ENCODE measurements at regions not wholly inside any gene's neighbourhood (a gene's known extent, or its start where the extent isn't known, plus 50 kb on each side); places are given as distances from the start of the nearest gene placed in this dataset.
"Not testable (repeated sequence)": the region's sequence is repeated elsewhere in the genome, so short reads cannot be mapped to it uniquely, and the experiment has no call there.

GRCh38 chr5:130580264-130580663, 584.8 kb downstream of the HINT1 start:
- no peak for DNase-seq (ENCODE audit: low read depth)

GRCh38 chr5:130578354-130578753, 586.7 kb downstream of the HINT1 start:
- DNase-seq (ENCODE audit: low read depth), result no peak

DNA sequence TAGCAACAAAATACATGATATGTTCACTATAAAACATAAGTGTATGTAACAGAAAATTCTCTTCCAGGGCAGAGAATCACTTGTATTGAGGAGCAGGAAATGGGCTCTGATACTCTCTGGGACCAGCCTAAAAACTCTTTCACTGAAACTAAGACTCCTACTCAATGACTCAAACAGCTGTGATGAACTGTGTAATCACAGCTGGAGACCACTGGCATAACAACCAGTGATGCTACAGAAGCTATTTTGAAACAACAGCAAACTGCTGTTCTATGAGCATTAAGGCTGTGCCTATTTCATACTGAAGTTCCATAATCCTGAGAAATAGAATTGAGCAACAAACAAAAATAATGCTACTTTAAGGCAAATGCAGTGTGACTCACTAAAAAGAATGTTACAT, 594.0 kb downstream of the HINT1 start:
- no peak for DNase-seq (ENCODE audit: low read depth)

DNA sequence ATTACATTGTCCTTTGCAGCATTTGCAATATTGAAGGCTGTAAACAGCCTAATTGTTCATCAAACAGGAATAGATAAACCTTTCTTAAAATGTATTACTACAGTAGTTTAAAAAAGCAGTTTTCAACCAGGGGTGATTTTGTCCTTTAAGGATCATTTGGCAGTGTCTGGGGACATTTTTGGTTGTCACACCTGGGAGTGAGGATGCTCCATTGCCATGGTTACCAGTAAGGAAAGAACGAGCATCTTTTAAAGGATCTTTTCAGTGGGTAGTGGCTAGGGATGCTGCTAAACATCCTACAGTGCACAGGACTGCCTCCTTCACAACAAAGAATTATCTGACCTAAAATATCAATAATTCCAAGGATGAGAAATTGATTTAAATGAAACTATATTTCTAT, 596.3 kb downstream of the HINT1 start:
- no peak for DNase-seq (ENCODE audit: low read depth)

GRCh38 chr5:130555429-130555828, 609.6 kb downstream of the HINT1 start:
- no peak for DNase-seq (ENCODE audit: low read depth)

DNA sequence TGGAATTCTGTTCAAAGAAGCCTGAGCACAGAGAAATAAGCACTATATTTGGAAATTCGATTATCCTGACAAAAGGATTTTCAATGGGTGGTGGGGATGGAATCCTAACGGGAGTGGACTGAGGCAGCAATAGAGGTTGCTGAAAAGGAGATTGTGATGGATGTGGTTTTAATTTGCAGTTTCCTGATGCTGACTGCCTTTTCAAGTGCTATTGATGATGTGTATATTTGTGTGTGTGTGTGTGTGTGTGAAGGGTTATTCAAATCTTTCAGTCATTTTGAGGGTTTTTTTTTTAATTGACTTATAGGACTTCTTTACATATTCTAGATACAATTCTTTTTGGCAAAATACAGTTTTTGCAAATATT, 614.5 kb downstream of the HINT1 start:
- DNase-seq (ENCODE audit: low read depth), result no peak

- peak; percentile 76 for DNase-seq (ENCODE audit: low read depth)
Observed at GRCh38 chr5:130549884-130550561, 615.0 kb downstream of the HINT1 start.

DNA sequence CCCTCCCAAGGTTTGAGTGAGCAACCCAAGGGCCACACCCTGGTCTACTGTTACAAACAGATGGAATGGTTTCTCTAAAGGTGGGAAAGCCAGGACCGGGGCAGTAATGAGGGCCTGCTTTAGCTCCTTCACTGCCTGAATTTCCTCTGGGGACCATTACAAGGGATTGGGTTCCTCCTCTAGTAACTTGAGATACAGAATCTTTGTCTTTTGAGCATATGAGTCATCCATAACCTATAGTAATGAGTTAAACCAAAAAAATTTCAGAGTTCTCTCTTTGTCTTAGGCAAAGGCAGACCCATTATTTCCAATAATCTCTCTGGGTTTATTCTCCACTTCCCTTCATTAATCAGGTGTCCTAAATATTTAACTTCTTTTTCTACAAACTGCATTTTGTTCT, 618.8 kb downstream of the HINT1 start:
- no peak for DNase-seq (ENCODE audit: low read depth)

GRCh38 chr5:130545291-130545690, 619.8 kb downstream of the HINT1 start:
- DNase-seq (ENCODE audit: low read depth), result no peak

- peak; percentile 54 for DNase-seq (ENCODE audit: low read depth)
Observed at GRCh38 chr5:130541617-130542221, 623.3 kb downstream of the HINT1 start.

GRCh38 chr5:130536691-130537090, 628.4 kb downstream of the HINT1 start:
- DNase-seq (ENCODE audit: low read depth), result no peak

DNA sequence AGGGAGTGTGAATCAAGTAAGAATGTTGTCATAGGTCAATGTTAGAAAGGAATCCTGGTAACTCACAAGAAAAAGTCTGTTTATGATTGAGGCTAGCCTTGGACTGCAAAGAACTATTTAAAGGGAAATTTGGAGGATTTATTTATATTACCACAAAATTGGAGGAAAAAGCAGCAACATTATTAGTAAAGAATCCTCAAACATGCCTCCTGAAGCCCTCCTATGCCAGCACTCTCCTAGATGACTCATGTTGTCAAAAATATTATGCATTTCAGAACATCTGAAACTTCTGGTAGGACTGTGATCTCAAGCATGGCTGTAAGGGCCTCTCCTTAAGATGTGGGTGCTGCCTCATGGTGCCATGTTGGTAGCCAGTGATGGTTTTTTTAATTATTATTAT, 628.5 kb downstream of the CHSY3 start:
- no peak for DNase-seq (ENCODE audit: low read depth)

DNA sequence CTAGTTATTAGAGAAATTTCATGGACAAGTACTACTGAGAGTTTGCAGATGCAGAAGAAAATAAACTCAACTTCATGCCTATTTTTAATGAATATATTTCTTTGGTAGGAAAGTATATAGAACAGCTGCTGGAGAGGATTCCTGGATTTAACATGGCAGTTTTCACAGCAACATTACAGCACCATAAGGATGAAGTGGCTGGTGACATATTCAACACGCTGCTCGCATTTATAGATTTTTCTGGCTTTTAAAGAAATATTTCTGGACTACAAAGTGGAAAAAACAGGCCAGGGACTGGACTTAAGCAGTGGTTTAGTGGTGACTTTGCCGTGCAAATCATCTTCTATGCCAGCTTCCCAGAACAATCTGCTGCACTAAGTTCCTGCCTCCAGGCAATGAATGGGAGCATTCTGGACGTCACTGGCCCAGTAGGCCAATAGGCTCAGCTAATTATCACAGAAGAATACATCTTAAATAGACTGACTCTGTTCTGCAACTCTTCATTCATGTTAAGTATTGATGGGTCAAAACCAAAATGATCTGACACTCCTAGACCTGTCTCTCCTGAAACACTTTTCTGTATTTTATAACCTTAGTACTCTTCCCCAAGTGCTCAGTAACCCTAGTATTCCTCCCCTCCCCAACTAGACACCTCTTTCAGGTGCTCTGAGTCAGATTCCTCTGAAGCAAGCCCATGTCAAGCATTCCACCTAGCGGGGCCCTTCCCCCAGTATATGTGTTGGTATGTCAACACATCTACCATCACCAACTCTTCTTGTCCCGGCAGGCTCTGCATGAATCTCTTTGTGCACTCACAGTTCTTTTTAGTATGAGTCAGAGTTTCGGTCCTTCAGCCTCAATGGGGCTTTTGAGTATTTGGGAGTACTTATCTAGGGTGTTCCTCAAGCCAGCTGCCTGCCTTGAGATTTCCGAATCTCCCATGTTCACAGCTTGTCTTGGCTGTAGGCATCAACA, 625.5 kb downstream of the CHSY3 start:
- DNase-seq (ENCODE audit: low read depth), result no peak

DNA sequence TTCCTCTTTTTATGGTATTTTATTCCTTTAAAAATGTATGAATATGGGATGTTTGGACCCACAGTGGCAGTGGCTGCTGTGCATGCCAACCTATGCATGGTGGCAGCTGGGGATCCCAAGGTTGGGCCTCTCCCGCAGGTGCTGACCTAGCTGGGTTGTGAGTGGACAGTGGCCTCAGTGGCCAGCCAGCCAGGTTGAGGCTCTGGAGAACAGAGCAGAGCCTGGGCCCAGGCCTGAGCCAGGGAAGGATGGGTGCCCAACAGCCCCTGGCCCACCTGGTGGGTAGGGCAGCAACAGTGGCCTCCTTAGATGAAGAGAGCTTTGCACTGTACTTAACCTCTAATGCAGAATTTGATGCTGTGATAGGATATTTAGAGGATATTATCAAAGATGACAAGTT, 624.8 kb downstream of the CHSY3 start:
- no peak for DNase-seq (ENCODE audit: low read depth)

GRCh38 chr5:130528474-130528873, 624.2 kb downstream of the CHSY3 start:
- no peak for DNase-seq (ENCODE audit: low read depth)

DNA sequence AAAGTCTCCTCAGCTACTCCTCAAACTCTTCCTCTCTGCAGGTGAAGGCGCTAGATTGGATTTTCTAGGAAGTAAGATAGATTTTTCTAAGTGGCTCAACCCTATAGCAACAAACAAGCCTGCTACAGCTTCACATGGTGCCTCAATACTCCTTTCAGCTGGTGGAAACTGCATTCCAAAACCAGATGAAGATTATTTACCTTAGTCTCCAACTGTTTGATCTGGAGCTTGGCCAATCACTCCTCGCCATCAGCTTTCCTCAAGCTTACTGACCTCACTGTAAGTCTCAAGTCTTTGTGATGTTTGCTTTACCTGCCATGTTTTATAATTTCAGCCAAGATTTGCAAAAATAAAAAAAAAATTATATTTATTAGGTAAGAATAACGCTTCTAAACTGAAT, 622.4 kb downstream of the CHSY3 start:
- peak; percentile 14 for DNase-seq (ENCODE audit: low read depth)

DNA sequence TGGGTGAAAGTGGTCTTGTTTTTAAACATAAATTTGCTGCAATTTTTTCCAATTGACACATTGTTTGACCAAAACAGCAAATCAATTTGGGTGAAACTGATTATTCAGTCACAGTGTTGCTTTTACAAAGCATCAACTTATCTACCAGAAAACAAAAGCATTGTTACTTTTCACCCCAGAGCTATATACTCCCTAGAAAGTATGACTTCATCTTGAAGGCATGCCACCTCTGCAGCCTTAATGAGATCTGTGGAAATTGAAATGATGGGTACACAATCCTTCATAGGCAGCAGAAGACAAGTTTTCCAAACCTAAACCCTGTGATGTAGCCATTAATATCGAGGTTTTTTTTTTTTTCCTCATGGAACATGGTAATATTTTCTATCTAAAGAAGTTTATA, 615.9 kb downstream of the CHSY3 start:
- no peak for DNase-seq (ENCODE audit: low read depth)

- peak; percentile 4 for DNase-seq (ENCODE audit: low read depth)
Observed at GRCh38 chr5:130514984-130515690, 610.9 kb downstream of the CHSY3 start.

GRCh38 chr5:130502702-130503101, 598.4 kb downstream of the CHSY3 start:
- no peak for DNase-seq (ENCODE audit: low read depth)

DNA sequence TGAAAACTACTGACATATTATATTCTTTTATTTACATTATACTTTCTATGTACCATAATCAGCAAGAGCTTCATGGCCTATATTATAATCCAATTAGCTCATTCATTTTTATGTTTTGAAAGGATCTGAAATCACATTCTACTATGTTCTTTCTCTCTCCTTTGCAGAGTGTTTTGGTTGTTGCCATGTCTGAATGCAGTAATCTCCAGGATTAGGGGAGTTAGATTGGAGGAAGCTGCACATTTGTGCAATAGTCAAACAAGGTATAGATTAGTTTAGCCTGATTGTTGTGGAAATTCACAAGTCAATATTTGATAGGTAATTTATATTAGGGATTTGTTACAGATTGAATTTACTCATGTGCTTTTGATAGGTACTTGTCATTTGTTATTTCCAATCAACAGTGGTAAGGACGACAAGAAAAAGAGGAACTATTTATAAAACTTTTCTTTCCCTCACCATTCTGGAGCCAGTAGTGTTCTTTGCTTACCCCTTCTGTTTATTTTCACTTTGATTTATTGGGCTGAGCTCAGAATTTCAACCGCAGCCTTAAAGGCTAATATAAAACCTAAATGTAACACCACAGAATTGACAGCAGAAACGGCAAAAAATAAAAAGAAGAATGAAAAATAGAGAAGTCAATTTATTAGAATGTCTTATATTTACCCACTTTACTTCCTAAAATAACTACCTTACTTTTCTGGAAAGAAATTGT, 597.0 kb downstream of the CHSY3 start:
- no peak for DNase-seq (ENCODE audit: low read depth)

DNA sequence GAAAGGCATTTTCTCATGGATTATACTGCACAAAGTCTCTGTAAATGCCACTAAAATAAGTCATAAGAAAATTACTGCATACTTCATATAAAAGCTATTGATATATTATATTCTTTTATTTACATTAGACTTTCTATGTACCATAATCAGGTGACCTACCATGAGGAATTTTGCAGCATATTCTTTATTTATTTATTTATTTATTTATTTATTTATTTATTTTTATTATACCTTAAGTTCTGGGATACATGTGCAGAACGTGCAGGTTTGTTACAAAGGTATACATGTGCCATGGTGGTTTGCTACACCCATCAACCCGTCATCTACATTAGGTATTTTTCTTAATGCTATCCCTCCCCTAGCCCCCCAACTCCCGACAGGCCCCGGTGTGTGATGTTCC, 596.2 kb downstream of the CHSY3 start:
- DNase-seq (ENCODE audit: low read depth), result not testable (repeated sequence)

Measured in Daoy (cell line).